SU-DHL-6 (cell line): ENCODE measurements at regions not wholly inside any gene's neighbourhood (a gene's known extent, or its start where the extent isn't known, plus 50 kb on each side); places are given as distances from the start of the nearest gene placed in this dataset.

Experiments used
- EZH2phosphoT487 ChIP-seq: fragments of 200-600 bp; sonication (generic), shearing (Covaris generic); conservative IDR thresholded peaks from 2 replicates; pipeline ENCODE4 v1.6.1; 2018; ENCODE audit warnings: mild to moderate bottlenecking, antibody characterized with exemption, low read length, moderate library complexity, mixed read lengths
- TF ChIP-seq, protein P1 (sequence below): fragments of 200-600 bp; sonication (generic); IDR thresholded peaks from one replicate; pipeline ENCODE4 v1.5.1; 2017; ENCODE audit warnings: antibody characterized with exemption, mild to moderate bottlenecking, low read length, moderate library complexity; ENCODE audit not compliant: insufficient read depth, poor library complexity, severe bottlenecking

DNA sequence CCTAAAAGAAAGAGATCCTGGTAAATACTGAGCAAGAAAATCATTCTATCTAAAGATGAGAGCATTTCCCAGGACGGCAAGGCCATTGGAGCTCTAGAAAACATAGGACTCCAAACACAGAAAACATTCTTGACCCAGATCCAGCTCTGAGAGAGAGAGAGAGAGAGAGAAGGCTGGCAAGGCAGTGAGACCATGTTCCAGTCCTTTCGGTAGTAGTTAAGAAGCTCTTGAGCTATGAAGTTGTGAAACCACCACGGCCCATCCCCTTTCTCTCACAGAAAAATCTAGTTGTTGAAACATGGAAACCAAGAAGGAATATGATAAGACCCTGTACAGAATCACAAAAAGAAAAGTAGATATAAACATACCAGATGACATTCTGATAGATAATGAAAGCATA is 212.4 kb upstream of the NPSR1 start:
- TF ChIP-seq, protein P1, sequence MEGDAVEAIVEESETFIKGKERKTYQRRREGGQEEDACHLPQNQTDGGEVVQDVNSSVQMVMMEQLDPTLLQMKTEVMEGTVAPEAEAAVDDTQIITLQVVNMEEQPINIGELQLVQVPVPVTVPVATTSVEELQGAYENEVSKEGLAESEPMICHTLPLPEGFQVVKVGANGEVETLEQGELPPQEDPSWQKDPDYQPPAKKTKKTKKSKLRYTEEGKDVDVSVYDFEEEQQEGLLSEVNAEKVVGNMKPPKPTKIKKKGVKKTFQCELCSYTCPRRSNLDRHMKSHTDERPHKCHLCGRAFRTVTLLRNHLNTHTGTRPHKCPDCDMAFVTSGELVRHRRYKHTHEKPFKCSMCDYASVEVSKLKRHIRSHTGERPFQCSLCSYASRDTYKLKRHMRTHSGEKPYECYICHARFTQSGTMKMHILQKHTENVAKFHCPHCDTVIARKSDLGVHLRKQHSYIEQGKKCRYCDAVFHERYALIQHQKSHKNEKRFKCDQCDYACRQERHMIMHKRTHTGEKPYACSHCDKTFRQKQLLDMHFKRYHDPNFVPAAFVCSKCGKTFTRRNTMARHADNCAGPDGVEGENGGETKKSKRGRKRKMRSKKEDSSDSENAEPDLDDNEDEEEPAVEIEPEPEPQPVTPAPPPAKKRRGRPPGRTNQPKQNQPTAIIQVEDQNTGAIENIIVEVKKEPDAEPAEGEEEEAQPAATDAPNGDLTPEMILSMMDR: no peak
- no peak for TF ChIP-seq EZH2phosphoT487
